SK-N-SH (cell line): ENCODE measurements at regions not wholly inside any gene's neighbourhood (a gene's known extent, or its start where the extent isn't known, plus 50 kb on each side); places are given as distances from the start of the nearest gene placed in this dataset.

Source experiments
- CTCF ChIA-PET: fragments of 300-600, 350-600 bp; formaldehyde crosslinking; extraction: SDS; loops from one replicate; lab custom pipeline; 2021; lab: Yijun Ruan, JAX
- POLR2A ChIA-PET: fragments of 350-600 bp; sonication (Branson Sonifier 250); formaldehyde crosslinking; extraction: SDS; loops from one replicate; lab custom pipeline; 2020; ENCODE audit warnings: antibody characterized with exemption, inconsistent platforms; lab: Yijun Ruan, JAX
- DNase-seq: peaks from one replicate; pipeline ENCODE4 v3.0.0; 2012
- H2AFZ ChIP-seq: fragments of 200-600 bp; sonication (generic); 2 replicates; pipeline ENCODE4 v1.8.1; 2016; ENCODE audit warnings: antibody characterized with exemption, mild to moderate bottlenecking, low read depth
- H3F3A ChIP-seq: fragments of 200-600 bp; sonication (generic); replicated peaks from 2 replicates; pipeline ENCODE3; 2016; ENCODE audit warnings: antibody characterized with exemption, mild to moderate bottlenecking; ENCODE audit not compliant: insufficient read depth
- H3K27ac ChIP-seq, 2 experiments: fragments of 200-500 bp in 1 of 2; fragments of 200-600 bp in 1 of 2; sonication (Bioruptor generic) in 1 of 2; sonication (generic), shearing (Covaris generic) in 1 of 2; 2 replicates each; pipeline versions ENCODE4 v1.5.1 to v1.6.1; 2014 to 2016; ENCODE audit warnings: low read depth in 2 of 2, inconsistent platforms in 1 of 2, low read length in 1 of 2, mild to moderate bottlenecking in 1 of 2, mixed read lengths in 1 of 2
- H3K27me3 ChIP-seq: fragments of 200-600 bp; sonication (generic), shearing (Covaris generic); 2 replicates; pipeline ENCODE4 v1.6.1; 2016; ENCODE audit warnings: mixed run types; ENCODE audit not compliant: insufficient read depth
- H3K36me3 ChIP-seq, 2 experiments: fragments of 200-500 bp in 1 of 2; fragments of 200-600 bp in 1 of 2; sonication (Bioruptor generic) in 1 of 2; sonication (generic) in 1 of 2; replicated peaks in 1 of 2; 2 replicates each; pipeline versions ENCODE3 to v1.5.1; 2014 to 2016; ENCODE audit warnings: low read length in 1 of 2, mild to moderate bottlenecking in 1 of 2; ENCODE audit not compliant: insufficient read depth in 2 of 2, control insufficient read depth in 1 of 2
- H3K4me1 ChIP-seq, 2 experiments: fragments of 200-500 bp in 1 of 2; fragments of 200-600 bp in 1 of 2; sonication (Bioruptor generic) in 1 of 2; sonication (generic), shearing (Covaris generic) in 1 of 2; 2 replicates each; pipeline versions ENCODE4 v1.5.1 to v1.6.1; 2014 to 2016; ENCODE audit warnings: low read depth in 1 of 2, low read length in 1 of 2, mixed run types in 1 of 2; ENCODE audit not compliant: insufficient read depth in 2 of 2, control insufficient read depth in 1 of 2
- H3K4me2 ChIP-seq: fragments of 200-600 bp; sonication (generic), shearing (Covaris generic); 2 replicates; pipeline ENCODE4 v1.6.1; 2017; ENCODE audit warnings: mixed run types
- H3K4me3 ChIP-seq, 2 experiments: fragments of 200-500 bp in 1 of 2; fragments of 200-600 bp in 1 of 2; sonication (Bioruptor generic) in 1 of 2; sonication (generic), shearing (Covaris generic) in 1 of 2; 2 replicates each; pipeline versions ENCODE4 v1.5.1 to v1.8.1; 2014 to 2016; ENCODE audit warnings: low read depth in 2 of 2, inconsistent platforms in 1 of 2, low read length in 1 of 2, mild to moderate bottlenecking in 1 of 2, mixed read lengths in 1 of 2, moderate library complexity in 1 of 2
- H3K79me2 ChIP-seq: fragments of 200-600 bp; sonication (generic); 2 replicates; pipeline ENCODE4 v1.8.1; 2017; ENCODE audit warnings: mild to moderate bottlenecking; ENCODE audit not compliant: insufficient read depth
- H3K9ac ChIP-seq: fragments of 200-600 bp; sonication (generic); 2 replicates; pipeline ENCODE4 v1.6.1; 2017; ENCODE audit warnings: mixed run types
- H3K9me2 ChIP-seq: fragments of 200-600 bp; sonication (generic); 2 replicates; pipeline ENCODE4 v1.6.1; 2017; ENCODE audit warnings: mixed run types
- H3K9me3 ChIP-seq: fragments of 200-600 bp; sonication (generic); 2 replicates; pipeline ENCODE4 v1.6.1; 2017; ENCODE audit warnings: mixed run types, mild to moderate bottlenecking, moderate library complexity
- H4K20me1 ChIP-seq: fragments of 200-600 bp; sonication (generic); 2 replicates; pipeline ENCODE4 v1.6.1; 2017; ENCODE audit warnings: mild to moderate bottlenecking, mixed run types; ENCODE audit not compliant: insufficient read depth
- ELF1 ChIP-seq: IDR thresholded peaks from 2 replicates; pipeline ENCODE4 v1.4.0; 2012
- EZH2phosphoT487 ChIP-seq: fragments of 200-600 bp; sonication (generic); IDR thresholded peaks from 2 replicates; pipeline ENCODE4 v1.6.1; 2017; ENCODE audit warnings: low read depth, mixed run types, mild to moderate bottlenecking, antibody characterized with exemption, moderate library complexity, borderline replicate concordance
- FOXJ3 ChIP-seq: sonication (generic); formaldehyde crosslinking; IDR thresholded peaks from 2 replicates; pipeline ENCODE4 v1.5.1; 2020; ENCODE audit warnings: mild to moderate bottlenecking, missing genetic modification reagents
- JUND ChIP-seq: IDR thresholded peaks from 2 replicates; pipeline ENCODE4 v1.4.0; 2012
- MXI1 ChIP-seq: IDR thresholded peaks from 2 replicates; pipeline ENCODE4 v1.6.1; 2012; ENCODE audit warnings: mild to moderate bottlenecking, low read depth, low read length, improper control_type of control experiment
- NRF1 ChIP-seq: IDR thresholded peaks from 2 replicates; pipeline ENCODE4 v1.6.1; 2012; ENCODE audit warnings: low read depth, mild to moderate bottlenecking, low read length
- POLR2AphosphoS5 ChIP-seq: IDR thresholded peaks from 2 replicates; pipeline ENCODE4 v1.6.1; 2012; ENCODE audit warnings: low read depth, low read length
- RAD21 ChIP-seq: IDR thresholded peaks from 2 replicates; pipeline ENCODE4 v1.6.1; 2012; ENCODE audit warnings: mild to moderate bottlenecking, low read length
- RFX5 ChIP-seq: IDR thresholded peaks from 2 replicates; pipeline ENCODE4 v1.6.1; 2012; ENCODE audit warnings: mild to moderate bottlenecking, improper control_type of control experiment, low read length
- TAF1 ChIP-seq: IDR thresholded peaks from 2 replicates; pipeline ENCODE4 v1.6.1; 2012; ENCODE audit warnings: low read depth, mild to moderate bottlenecking, low read length, moderate library complexity, borderline replicate concordance
- TCF12 ChIP-seq: IDR thresholded peaks from 2 replicates; pipeline ENCODE4 v1.4.0; 2012
- WGBS: methylation state at CpG from one replicate; pipeline ENCODE4 v1.1.6; 2017; ENCODE audit warnings: low lambda C conversion rate; 5-methylcytosine and 5-hydroxymethylcytosine counted together
- TF ChIP-seq, protein P1 (sequence below): IDR thresholded peaks from 2 replicates; pipeline ENCODE4 v1.4.0; 2012; ENCODE audit warnings: low read depth
- TF ChIP-seq, protein P2 (sequence below): IDR thresholded peaks from 2 replicates; pipeline ENCODE4 v1.6.1; 2012; ENCODE audit warnings: mild to moderate bottlenecking, low read depth, low read length, moderate library complexity
- TF ChIP-seq, protein P3 (sequence below): fragments of 150-350 bp; IDR thresholded peaks from 2 replicates; pipeline ENCODE4 v1.6.1; 2016; ENCODE audit warnings: mild to moderate bottlenecking, low read depth, low read length
- TF ChIP-seq, protein P4 (sequence below): IDR thresholded peaks from 2 replicates; pipeline ENCODE4 v1.4.0; 2012; ENCODE audit warnings: low read depth, borderline replicate concordance

DNA sequence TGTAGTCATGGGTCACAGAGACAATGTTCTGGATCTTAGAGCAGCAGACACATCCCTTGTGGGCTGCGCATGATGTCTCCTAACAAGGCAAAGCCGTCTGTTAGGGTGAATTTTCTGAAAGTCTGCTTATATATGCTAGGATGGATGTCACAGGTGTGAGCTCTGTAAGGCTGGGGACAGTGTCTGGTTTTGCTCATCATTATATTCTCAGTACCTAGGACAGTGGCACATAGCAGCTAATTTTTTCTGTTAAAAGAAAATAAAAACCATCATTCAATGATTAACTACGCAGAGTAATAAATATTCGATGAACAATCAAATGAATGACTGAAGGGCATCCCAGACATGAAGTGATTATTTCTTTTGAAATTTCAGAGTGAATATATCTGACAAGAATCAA lies 52.9 kb upstream of the FAM169A start:
- no peak overlapping the region for H3K4me2 ChIP-seq
- 75% methylated on average over 4 of the region's 4 CpGs for WGBS
- ChIA-PET POLR2A (no interaction called here), CTCF (interaction anchor here (0.6 to 4.6 kb wide), 19 partner anchors 8 to 1534 kb away, joined by 3 to 27 read pairs (median 3); partner anchors contain the start of genes GFM2 and NSA2)
- no peak overlapping the region for H2AFZ ChIP-seq
- TF ChIP-seq, protein P1, sequence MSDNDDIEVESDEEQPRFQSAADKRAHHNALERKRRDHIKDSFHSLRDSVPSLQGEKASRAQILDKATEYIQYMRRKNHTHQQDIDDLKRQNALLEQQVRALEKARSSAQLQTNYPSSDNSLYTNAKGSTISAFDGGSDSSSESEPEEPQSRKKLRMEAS: no peak
- TF ChIP-seq, protein P2, sequence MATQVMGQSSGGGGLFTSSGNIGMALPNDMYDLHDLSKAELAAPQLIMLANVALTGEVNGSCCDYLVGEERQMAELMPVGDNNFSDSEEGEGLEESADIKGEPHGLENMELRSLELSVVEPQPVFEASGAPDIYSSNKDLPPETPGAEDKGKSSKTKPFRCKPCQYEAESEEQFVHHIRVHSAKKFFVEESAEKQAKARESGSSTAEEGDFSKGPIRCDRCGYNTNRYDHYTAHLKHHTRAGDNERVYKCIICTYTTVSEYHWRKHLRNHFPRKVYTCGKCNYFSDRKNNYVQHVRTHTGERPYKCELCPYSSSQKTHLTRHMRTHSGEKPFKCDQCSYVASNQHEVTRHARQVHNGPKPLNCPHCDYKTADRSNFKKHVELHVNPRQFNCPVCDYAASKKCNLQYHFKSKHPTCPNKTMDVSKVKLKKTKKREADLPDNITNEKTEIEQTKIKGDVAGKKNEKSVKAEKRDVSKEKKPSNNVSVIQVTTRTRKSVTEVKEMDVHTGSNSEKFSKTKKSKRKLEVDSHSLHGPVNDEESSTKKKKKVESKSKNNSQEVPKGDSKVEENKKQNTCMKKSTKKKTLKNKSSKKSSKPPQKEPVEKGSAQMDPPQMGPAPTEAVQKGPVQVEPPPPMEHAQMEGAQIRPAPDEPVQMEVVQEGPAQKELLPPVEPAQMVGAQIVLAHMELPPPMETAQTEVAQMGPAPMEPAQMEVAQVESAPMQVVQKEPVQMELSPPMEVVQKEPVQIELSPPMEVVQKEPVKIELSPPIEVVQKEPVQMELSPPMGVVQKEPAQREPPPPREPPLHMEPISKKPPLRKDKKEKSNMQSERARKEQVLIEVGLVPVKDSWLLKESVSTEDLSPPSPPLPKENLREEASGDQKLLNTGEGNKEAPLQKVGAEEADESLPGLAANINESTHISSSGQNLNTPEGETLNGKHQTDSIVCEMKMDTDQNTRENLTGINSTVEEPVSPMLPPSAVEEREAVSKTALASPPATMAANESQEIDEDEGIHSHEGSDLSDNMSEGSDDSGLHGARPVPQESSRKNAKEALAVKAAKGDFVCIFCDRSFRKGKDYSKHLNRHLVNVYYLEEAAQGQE: peak; percentile 84
- no peaks in the 10 kb centered on the region for H3K36me3 ChIP-seq
- no peak overlapping the region for H3K9ac ChIP-seq
- H3K27me3 ChIP-seq: no peaks in the 10 kb centered on the region
- no peaks in the 10 kb centered on the region for H4K20me1 ChIP-seq
- no peaks in the 10 kb centered on the region for H3K4me1 ChIP-seq
- no peak for DNase-seq
- H3K9me2 ChIP-seq: no peaks in the 10 kb centered on the region
- H3K79me2 ChIP-seq: no peaks in the 10 kb centered on the region
- no peaks in the 10 kb centered on the region for H3K9me3 ChIP-seq
- no peaks in the 10 kb centered on the region for H3F3A ChIP-seq
- no peak overlapping the region for H3K4me3 ChIP-seq
- H3K27ac ChIP-seq: no peak overlapping the region

DNA sequence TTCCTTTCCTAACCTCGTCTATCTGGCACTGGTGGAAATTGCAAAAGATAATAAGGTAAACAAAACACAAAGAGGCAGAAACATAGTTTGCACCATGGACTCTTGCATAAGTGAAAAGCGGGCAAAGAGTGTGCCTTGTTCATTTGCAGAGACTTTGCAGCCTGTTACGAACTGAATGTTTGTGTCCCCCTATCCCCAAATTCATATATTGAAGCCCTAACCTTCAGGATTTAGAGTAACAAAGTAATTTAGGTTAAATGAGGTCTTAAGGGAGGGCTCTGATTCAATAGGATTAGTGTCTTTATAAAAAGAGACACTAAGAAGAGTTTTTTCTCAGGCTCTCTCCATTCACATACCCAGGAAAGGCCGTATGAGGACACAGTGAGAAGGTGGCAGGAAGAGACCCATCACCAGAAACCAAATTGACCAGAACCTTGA lies 52.1 kb upstream of the FAM169A start:
- TF ChIP-seq RFX5: no peak
- TF ChIP-seq TAF1: no peak
- no peak for TF ChIP-seq FOXJ3 (CRISPR knock-in tag)
- no peak for TF ChIP-seq POLR2AphosphoS5
- no peak for TF ChIP-seq JUND
- TF ChIP-seq, protein P3, sequence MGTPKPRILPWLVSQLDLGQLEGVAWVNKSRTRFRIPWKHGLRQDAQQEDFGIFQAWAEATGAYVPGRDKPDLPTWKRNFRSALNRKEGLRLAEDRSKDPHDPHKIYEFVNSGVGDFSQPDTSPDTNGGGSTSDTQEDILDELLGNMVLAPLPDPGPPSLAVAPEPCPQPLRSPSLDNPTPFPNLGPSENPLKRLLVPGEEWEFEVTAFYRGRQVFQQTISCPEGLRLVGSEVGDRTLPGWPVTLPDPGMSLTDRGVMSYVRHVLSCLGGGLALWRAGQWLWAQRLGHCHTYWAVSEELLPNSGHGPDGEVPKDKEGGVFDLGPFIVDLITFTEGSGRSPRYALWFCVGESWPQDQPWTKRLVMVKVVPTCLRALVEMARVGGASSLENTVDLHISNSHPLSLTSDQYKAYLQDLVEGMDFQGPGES: no peak
- TF ChIP-seq, protein P2: no peak
- TF ChIP-seq, protein P4, sequence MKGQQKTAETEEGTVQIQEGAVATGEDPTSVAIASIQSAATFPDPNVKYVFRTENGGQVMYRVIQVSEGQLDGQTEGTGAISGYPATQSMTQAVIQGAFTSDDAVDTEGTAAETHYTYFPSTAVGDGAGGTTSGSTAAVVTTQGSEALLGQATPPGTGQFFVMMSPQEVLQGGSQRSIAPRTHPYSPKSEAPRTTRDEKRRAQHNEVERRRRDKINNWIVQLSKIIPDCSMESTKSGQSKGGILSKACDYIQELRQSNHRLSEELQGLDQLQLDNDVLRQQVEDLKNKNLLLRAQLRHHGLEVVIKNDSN: no peak
- no peak for TF ChIP-seq EZH2phosphoT487
- TF ChIP-seq NRF1: no peak
- no peak for TF ChIP-seq RAD21
- no peak for TF ChIP-seq MXI1
- TF ChIP-seq ELF1: no peak
- no peak for TF ChIP-seq TCF12
- 62% methylated on average over 4 of the region's 4 CpGs for WGBS
- POLR2A ChIA-PET: no interaction called here

More for the DNA sequence above, 52.1 kb upstream of the FAM169A start:
- Histone ChIP-seq H4K20me1 (no peaks in the 10 kb centered on the region), H3K27me3 (no peaks in the 10 kb centered on the region), H3K27ac (no peak overlapping the region), H3K9me3 (no peaks in the 10 kb centered on the region), H3K9me2 (no peaks in the 10 kb centered on the region), H3K4me1 (no peaks in the 10 kb centered on the region), H3K36me3 (no peaks in the 10 kb centered on the region), H3K79me2 (no peaks in the 10 kb centered on the region), H3F3A (no peaks in the 10 kb centered on the region), H2AFZ (no peak overlapping the region), H3K4me2 (no peak overlapping the region), H3K4me3 (no peak overlapping the region), H3K9ac (no peak overlapping the region)
- CTCF ChIA-PET: interaction anchor here (0.9 to 4.6 kb wide), 4 partner anchors 17 to 245 kb away, joined by 4 to 27 read pairs (median 10); partner anchors contain the start of genes GFM2 and NSA2
- DNase-seq: no peak
